Common myeloid progenitor, CD34-positive (primary cell): ENCODE measurements at regions not wholly inside any gene's neighbourhood (a gene's known extent, or its start where the extent isn't known, plus 50 kb on each side); places are given as distances from the start of the nearest gene placed in this dataset.
"Not testable (repeated sequence)": the region's sequence is repeated elsewhere in the genome, so short reads cannot be mapped to it uniquely, and the experiment has no call there.

Experiments
- CTCF ChIA-PET: fragments of 350-600 bp; sonication (Branson Sonifier 250); formaldehyde crosslinking; loops from one replicate; lab custom pipeline; 2021; ENCODE audit warnings: antibody characterized with exemption; lab: Charles Lee
- POLR2A ChIA-PET: fragments of 350-600 bp; sonication (Branson Sonifier 250); formaldehyde crosslinking; loops from one replicate; lab custom pipeline; 2021; ENCODE audit warnings: antibody characterized with exemption; lab: Charles Lee
- DNase-seq, 3 donors: peaks; one replicate each; pipeline versions ENCODE4 v3.0.0 to v3.0.0-alpha.2; 2013
- H3K27ac ChIP-seq, 2 experiments: 1 replicate in 1 of 2; 2 replicates in 1 of 2; pipeline ENCODE4 v1.7.0; 2013; ENCODE audit warnings: inconsistent platforms in 2 of 2, low read length in 2 of 2, mild to moderate bottlenecking in 2 of 2, low read depth in 1 of 2, moderate library complexity in 1 of 2; ENCODE audit not compliant: severe bottlenecking in 2 of 2, insufficient read depth in 1 of 2, poor library complexity in 1 of 2
- H3K27me3 ChIP-seq, 5 experiments: replicated peaks in 2 of 5; 1 replicate in 3 of 5; 2 replicates in 2 of 5; pipeline versions ENCODE4 v1.6.1 to v1.7.0; 2013; ENCODE audit warnings: low read length in 4 of 5, mild to moderate bottlenecking in 2 of 5, moderate library complexity in 2 of 5, inconsistent platforms in 1 of 5; ENCODE audit not compliant: insufficient read depth in 5 of 5, control insufficient read depth in 4 of 5
- H3K36me3 ChIP-seq, 4 experiments: 1 replicate in 2 of 4; 2 replicates in 2 of 4; pipeline versions ENCODE4 v1.6.1 to v1.7.0; 2013; ENCODE audit warnings: low read length in 3 of 4, control low read depth in 1 of 4, mild to moderate bottlenecking in 1 of 4; ENCODE audit not compliant: control insufficient read depth in 4 of 4, insufficient read depth in 4 of 4
- H3K4me1 ChIP-seq, 4 experiments: 1 replicate in 3 of 4; 2 replicates in 1 of 4; pipeline versions ENCODE4 v1.6.1 to v1.7.1; 2013; ENCODE audit warnings: low read length in 3 of 4, mild to moderate bottlenecking in 3 of 4, control low read depth in 1 of 4, inconsistent platforms in 1 of 4, moderate library complexity in 1 of 4; ENCODE audit not compliant: control insufficient read depth in 4 of 4, insufficient read depth in 4 of 4; ENCODE audit errors: control extremely low read depth in 1 of 4
- H3K4me3 ChIP-seq, 7 experiments: 1 replicate in 4 of 7; 2 replicates in 3 of 7; pipeline versions ENCODE4 v1.5.1 to v1.7.0; 2013; ENCODE audit warnings: mild to moderate bottlenecking in 7 of 7, low read length in 6 of 7, moderate library complexity in 6 of 7, inconsistent platforms in 2 of 7, low read depth in 2 of 7, control low read depth in 1 of 7; ENCODE audit not compliant: insufficient read depth in 4 of 7, control insufficient read depth in 1 of 7; ENCODE audit errors: extremely low read depth in 1 of 7
- H3K9me3 ChIP-seq, 5 experiments: 1 replicate in 4 of 5; 2 replicates in 1 of 5; pipeline versions ENCODE4 v1.6.1 to v1.7.1; 2013; ENCODE audit warnings: low read length in 4 of 5, mild to moderate bottlenecking in 2 of 5, inconsistent platforms in 1 of 5, low read depth in 1 of 5, moderate library complexity in 1 of 5; ENCODE audit not compliant: control insufficient read depth in 4 of 5, insufficient read depth in 2 of 5; ENCODE audit errors: control extremely low read depth in 1 of 5
- WGBS: methylation state at CpG from one replicate; pipeline ENCODE4 v1.1.5; 2013; ENCODE audit not compliant: insufficient coverage; 5-methylcytosine and 5-hydroxymethylcytosine counted together

- no CpG with 5 or more reads among the region's 3 CpGs for WGBS
- Histone ChIP-seq H3K9me3 (no peaks in the 10 kb centered on the region), H3K36me3 (no peaks in the 10 kb centered on the region), H3K27me3 (no peaks in the 10 kb centered on the region), H3K4me3 (no peak overlapping the region), H3K27ac (no peak overlapping the region), H3K4me1 (no peaks in the 10 kb centered on the region)
- POLR2A ChIA-PET = no interaction called here
- CTCF ChIA-PET = no interaction called here
- no peak for DNase-seq
Observed at GRCh38 chr1:82059959-82060358, 259.2 kb downstream of the ADGRL2 start.

GRCh38 chr1:82057011-82057410 lies 256.3 kb downstream of the ADGRL2 start:
- Histone ChIP-seq H3K27me3 (no peaks in the 10 kb centered on the region), H3K4me3 (no peak overlapping the region), H3K36me3 (no peaks in the 10 kb centered on the region), H3K27ac (no peak overlapping the region), H3K9me3 (no peaks in the 10 kb centered on the region), H3K4me1 (no peaks in the 10 kb centered on the region)
- ChIA-PET CTCF (no interaction called here), POLR2A (no interaction called here)
- no peak for DNase-seq
- 83% methylated on average over 1 of the region's 4 CpGs for WGBS

GRCh38 chr1:82055375-82055774 lies 254.6 kb downstream of the ADGRL2 start:
- CTCF ChIA-PET, H3K4me3 ChIP-seq, POLR2A ChIA-PET, H3K27me3 ChIP-seq, H3K9me3 ChIP-seq, DNase-seq, H3K36me3 ChIP-seq, H3K4me1 ChIP-seq, H3K27ac ChIP-seq: not testable (repeated sequence)
- WGBS = 80% methylated on average over 2 of the region's 4 CpGs

- Histone ChIP-seq H3K36me3 (no peaks in the 10 kb centered on the region), H3K9me3 (no peaks in the 10 kb centered on the region), H3K4me3 (no peak overlapping the region), H3K27ac (no peak overlapping the region), H3K4me1 (no peaks in the 10 kb centered on the region), H3K27me3 (no peaks in the 10 kb centered on the region)
- POLR2A ChIA-PET = no interaction called here
- CTCF ChIA-PET = no interaction called here
- DNase-seq = no peak
- no CpG with 5 or more reads among the region's 1 CpG for WGBS
Observed at GRCh38 chr1:82052563-82052962, 251.8 kb downstream of the ADGRL2 start.

GRCh38 chr1:82048596-82048995 lies 247.9 kb downstream of the ADGRL2 start:
- POLR2A ChIA-PET = no interaction called here
- Histone ChIP-seq H3K9me3 (no peaks in the 10 kb centered on the region), H3K4me1 (no peaks in the 10 kb centered on the region), H3K4me3 (no peak overlapping the region), H3K27me3 (no peaks in the 10 kb centered on the region), H3K36me3 (no peaks in the 10 kb centered on the region), H3K27ac (no peak overlapping the region)
- DNase-seq = no peak
- WGBS = 100% methylated on average over 3 of the region's 8 CpGs
- CTCF ChIA-PET = no interaction called here

GRCh38 chr1:82045221-82045620 lies 244.5 kb downstream of the ADGRL2 start:
- Histone ChIP-seq H3K36me3 (no peaks in the 10 kb centered on the region), H3K4me1 (no peaks in the 10 kb centered on the region), H3K27me3 (peaks cover 0 to 2% (median 0%) of the 10 kb centered on the region in 5 experiments), H3K4me3 (no peak overlapping the region), H3K27ac (no peak overlapping the region), H3K9me3 (no peaks in the 10 kb centered on the region)
- no peak for DNase-seq
- ChIA-PET POLR2A (no interaction called here), CTCF (no interaction called here)

- no peaks in the 10 kb centered on the region for H3K36me3 ChIP-seq
- no peak overlapping the region for H3K4me3 ChIP-seq
- CTCF ChIA-PET = no interaction called here
- no peak overlapping the region for H3K27ac ChIP-seq
- H3K4me1 ChIP-seq = no peaks in the 10 kb centered on the region
- H3K9me3 ChIP-seq = no peaks in the 10 kb centered on the region
- no peak for DNase-seq
- H3K27me3 ChIP-seq = peaks cover 0 to 2% (median 0%) of the 10 kb centered on the region in 5 experiments
- POLR2A ChIA-PET = no interaction called here
Observed at GRCh38 chr1:82044536-82044935, 243.8 kb downstream of the ADGRL2 start.
